AG10803 (cell line): ENCODE measurements at regions not wholly inside any gene's neighbourhood (a gene's known extent, or its start where the extent isn't known, plus 50 kb on each side); places are given as distances from the start of the nearest gene placed in this dataset.

ENCODE experiments used
- DNase-seq: peaks from one replicate; pipeline ENCODE4 v3.0.0; 2010; ENCODE audit warnings: low read depth
- H3K4me3 ChIP-seq: 2 replicates; pipeline ENCODE4 v1.5.1; 2011; ENCODE audit warnings: mild to moderate bottlenecking, low read length, control low read depth
- CTCF ChIP-seq: conservative IDR thresholded peaks from 2 replicates; pipeline ENCODE4 v1.5.1; 2011; ENCODE audit warnings: mild to moderate bottlenecking, low read length, control low read depth, inconsistent platforms

GRCh38 chr5:169435506-169436229, 134.7 kb upstream of the SLIT3 start:
- TF ChIP-seq CTCF = no peak
- H3K4me3 ChIP-seq = no peak overlapping the region
- peak; percentile 86 for DNase-seq

GRCh38 chr5:169433221-169433651, 132.3 kb upstream of the SLIT3 start:
- no peak overlapping the region for H3K4me3 ChIP-seq
- peak; percentile 91 for DNase-seq
- no peak for TF ChIP-seq CTCF

GRCh38 chr5:169431386-169431785, 130.4 kb upstream of the SLIT3 start:
- no peak for TF ChIP-seq CTCF
- no peak for DNase-seq
- no peak overlapping the region for H3K4me3 ChIP-seq

- no peak for TF ChIP-seq CTCF
- DNase-seq = no peak
- H3K4me3 ChIP-seq = no peak overlapping the region
Measured at GRCh38 chr5:169430671-169431070, 129.7 kb upstream of the SLIT3 start.

- peak; percentile 47 for DNase-seq
- no peak overlapping the region for H3K4me3 ChIP-seq
- no peak for TF ChIP-seq CTCF
Measured at GRCh38 chr5:169429044-169429443, 128.1 kb upstream of the SLIT3 start.

GRCh38 chr5:169426784-169427183, 125.8 kb upstream of the SLIT3 start:
- DNase-seq = no peak
- no peak for TF ChIP-seq CTCF
- H3K4me3 ChIP-seq = no peak overlapping the region

GRCh38 chr5:169424670-169425378, 123.9 kb upstream of the SLIT3 start:
- TF ChIP-seq CTCF = no peak
- H3K4me3 ChIP-seq = no peak overlapping the region
- no peak for DNase-seq
